ENCODE measurements at regions not wholly inside any gene's neighbourhood (a gene's known extent, or its start where the extent isn't known, plus 50 kb on each side); places are given as distances from the start of the nearest gene placed in this dataset.

- Histone ChIP-seq H3K27ac (ENCODE audit: low read depth, low read length) (no peak overlapping the region), H3K4me3 (ENCODE audit: low read depth, low read length) (peak overlapping the region; percentile 45), H3K27me3 (ENCODE audit: control insufficient read depth, insufficient read depth, low read length) (peaks cover 2% of the 10 kb centered on the region), H3K9me3 (ENCODE audit: control insufficient read depth, insufficient read depth, low read length) (no peaks in the 10 kb centered on the region)
- POLR2A ChIA-PET = no interaction called here
- DNase-seq (ENCODE audit: low read depth, low spot score) = peak; percentile 1
- CTCF ChIA-PET = no interaction called here
- TF ChIP-seq, protein P1, sequence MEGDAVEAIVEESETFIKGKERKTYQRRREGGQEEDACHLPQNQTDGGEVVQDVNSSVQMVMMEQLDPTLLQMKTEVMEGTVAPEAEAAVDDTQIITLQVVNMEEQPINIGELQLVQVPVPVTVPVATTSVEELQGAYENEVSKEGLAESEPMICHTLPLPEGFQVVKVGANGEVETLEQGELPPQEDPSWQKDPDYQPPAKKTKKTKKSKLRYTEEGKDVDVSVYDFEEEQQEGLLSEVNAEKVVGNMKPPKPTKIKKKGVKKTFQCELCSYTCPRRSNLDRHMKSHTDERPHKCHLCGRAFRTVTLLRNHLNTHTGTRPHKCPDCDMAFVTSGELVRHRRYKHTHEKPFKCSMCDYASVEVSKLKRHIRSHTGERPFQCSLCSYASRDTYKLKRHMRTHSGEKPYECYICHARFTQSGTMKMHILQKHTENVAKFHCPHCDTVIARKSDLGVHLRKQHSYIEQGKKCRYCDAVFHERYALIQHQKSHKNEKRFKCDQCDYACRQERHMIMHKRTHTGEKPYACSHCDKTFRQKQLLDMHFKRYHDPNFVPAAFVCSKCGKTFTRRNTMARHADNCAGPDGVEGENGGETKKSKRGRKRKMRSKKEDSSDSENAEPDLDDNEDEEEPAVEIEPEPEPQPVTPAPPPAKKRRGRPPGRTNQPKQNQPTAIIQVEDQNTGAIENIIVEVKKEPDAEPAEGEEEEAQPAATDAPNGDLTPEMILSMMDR (IDR thresholded peaks at IDR 0.05; ENCODE audit: low read depth, low read length) = no peak
These were observed 141.6 kb upstream of the RFC3 start for GRCh38 chr13:33676045-33676989.

GRCh38 chr13:33677215-33677614, 140.7 kb upstream of the RFC3 start:
- no peak overlapping the region for H3K4me3 ChIP-seq (ENCODE audit: low read depth, low read length)
- no peak for DNase-seq (ENCODE audit: low read depth, low spot score)
- H3K27ac ChIP-seq (ENCODE audit: low read depth, low read length) = no peak overlapping the region
- peaks cover 6% of the 10 kb centered on the region; the same call in 1 of the 2 replicates for H3K9me3 ChIP-seq (ENCODE audit: control insufficient read depth, insufficient read depth, low read length)
- CTCF ChIA-PET = no interaction called here
- POLR2A ChIA-PET = no interaction called here
- peaks cover 2% of the 10 kb centered on the region for H3K27me3 ChIP-seq (ENCODE audit: control insufficient read depth, insufficient read depth, low read length)
- TF ChIP-seq, protein P1 (IDR thresholded peaks at IDR 0.05; ENCODE audit: low read depth, low read length) = no peak

DNA sequence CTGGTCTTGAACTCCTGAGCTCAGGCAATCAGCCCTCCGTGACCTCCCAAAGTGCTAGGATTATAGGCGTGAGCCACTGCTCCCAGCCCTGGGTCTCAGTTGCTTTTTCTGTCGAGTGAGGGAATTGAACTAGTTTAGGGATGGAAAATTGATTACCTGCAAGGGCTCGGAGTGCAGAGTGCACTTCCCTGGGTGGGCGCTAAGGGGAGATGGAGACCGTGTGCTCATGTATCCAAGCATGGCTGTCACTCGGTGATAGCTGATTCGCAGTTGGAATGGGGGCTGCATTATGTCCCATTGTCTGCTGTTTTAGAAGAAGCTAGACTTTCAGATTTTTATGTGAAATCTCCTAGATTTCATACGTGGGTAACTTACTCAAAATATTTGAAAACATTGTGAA, 139.9 kb upstream of the RFC3 start:
- TF ChIP-seq, protein P1 (IDR thresholded peaks at IDR 0.05; ENCODE audit: low read depth, low read length) = no peak
- H3K4me3 ChIP-seq (ENCODE audit: low read depth, low read length) = no peak overlapping the region
- POLR2A ChIA-PET = no interaction called here
- CTCF ChIA-PET = no interaction called here
- DNase-seq (ENCODE audit: low read depth, low spot score) = no peak
- no peak overlapping the region for H3K27ac ChIP-seq (ENCODE audit: low read depth, low read length)
- H3K9me3 ChIP-seq (ENCODE audit: control insufficient read depth, insufficient read depth, low read length) = peaks cover 8% of the 10 kb centered on the region; the same call in 1 of the 2 replicates
- peaks cover 2% of the 10 kb centered on the region for H3K27me3 ChIP-seq (ENCODE audit: control insufficient read depth, insufficient read depth, low read length)

DNA sequence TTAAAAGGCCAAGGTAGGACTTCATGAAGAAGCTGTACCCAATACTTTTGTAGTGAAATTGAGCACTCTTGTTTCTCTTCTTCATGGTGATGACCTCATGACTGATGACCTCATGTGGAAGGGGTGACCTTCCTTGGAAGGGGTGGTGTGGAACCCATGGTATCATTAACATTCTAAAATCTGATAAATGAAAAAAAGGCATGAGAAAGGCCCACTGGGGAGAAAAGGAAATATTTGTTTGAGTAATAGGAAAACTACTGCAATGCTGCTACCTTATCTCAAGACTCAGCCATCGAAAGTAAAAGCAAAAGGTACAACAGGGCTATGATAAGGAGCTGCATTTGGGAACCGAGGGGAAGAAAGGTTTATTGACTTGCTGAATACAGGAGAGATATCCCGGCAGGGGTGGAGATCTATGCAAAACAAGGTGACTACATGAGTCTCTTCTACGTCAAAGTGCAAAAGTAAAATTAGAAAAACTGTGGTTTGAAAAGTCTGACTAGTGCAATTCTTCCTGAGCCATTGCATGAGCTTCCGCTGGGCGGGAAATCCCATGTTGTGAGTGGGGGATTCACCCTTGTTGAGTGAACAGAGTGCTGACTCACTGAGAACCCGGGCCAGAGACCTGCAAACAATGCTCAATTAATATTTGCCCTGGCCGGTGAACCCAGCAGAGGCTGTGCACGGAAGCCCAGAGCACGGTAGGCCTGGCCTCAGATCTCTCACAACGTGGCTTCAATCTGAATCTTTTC, 138.9 kb upstream of the RFC3 start:
- Histone ChIP-seq H3K27ac (ENCODE audit: low read depth, low read length) (no peak overlapping the region), H3K27me3 (ENCODE audit: control insufficient read depth, insufficient read depth, low read length) (peaks cover 2% of the 10 kb centered on the region), H3K9me3 (ENCODE audit: control insufficient read depth, insufficient read depth, low read length) (peaks cover 8% of the 10 kb centered on the region; the same call in 1 of the 2 replicates), H3K4me3 (ENCODE audit: low read depth, low read length) (no peak overlapping the region)
- DNase-seq (ENCODE audit: low read depth, low spot score) = no peak
- POLR2A ChIA-PET = no interaction called here
- CTCF ChIA-PET = no interaction called here
- TF ChIP-seq, protein P1 (IDR thresholded peaks at IDR 0.05; ENCODE audit: low read depth, low read length) = no peak

DNA sequence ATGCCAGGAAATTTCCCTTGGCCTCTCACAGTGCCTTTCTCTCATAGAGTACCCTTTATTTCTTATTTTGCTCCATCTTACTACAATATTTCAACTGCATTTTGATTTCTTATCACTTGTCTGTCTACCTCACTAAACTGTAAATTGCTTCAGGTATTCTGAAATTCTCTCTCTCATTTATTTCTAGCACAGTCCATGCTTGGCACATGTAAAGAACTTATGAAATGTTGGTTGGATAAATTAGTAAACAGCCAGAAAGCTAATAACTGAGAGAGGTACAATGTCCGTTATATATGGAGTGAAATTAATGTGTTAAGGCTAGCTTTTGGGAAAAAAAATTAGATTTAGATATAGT, 138.3 kb upstream of the RFC3 start:
- Histone ChIP-seq H3K4me3 (ENCODE audit: low read depth, low read length) (no peak overlapping the region), H3K27ac (ENCODE audit: low read depth, low read length) (no peak overlapping the region), H3K9me3 (ENCODE audit: control insufficient read depth, insufficient read depth, low read length) (peaks cover 8% of the 10 kb centered on the region; the same call in 1 of the 2 replicates), H3K27me3 (ENCODE audit: control insufficient read depth, insufficient read depth, low read length) (peaks cover 2% of the 10 kb centered on the region)
- no peak for DNase-seq (ENCODE audit: low read depth, low spot score)
- ChIA-PET POLR2A (no interaction called here), CTCF (no interaction called here)
- TF ChIP-seq, protein P1 (IDR thresholded peaks at IDR 0.05; ENCODE audit: low read depth, low read length) = no peak

Measured in AG04450 (cell line).